D341Med (cell line): ENCODE measurements at regions not wholly inside any gene's neighbourhood (a gene's known extent, or its start where the extent isn't known, plus 50 kb on each side); places are given as distances from the start of the nearest gene placed in this dataset.

Source experiments
- DNase-seq: peaks from one replicate; pipeline ENCODE4 v3.0.0; 2012; ENCODE audit warnings: low spot score

GRCh38 chr4:17293901-17294300, 218.0 kb downstream of the QDPR start:
- no peak for DNase-seq

GRCh38 chr4:17288151-17288550, 223.7 kb downstream of the QDPR start:
- no peak for DNase-seq

GRCh38 chr4:17286752-17287460, 225.0 kb downstream of the QDPR start:
- no peak for DNase-seq

GRCh38 chr4:17285747-17286146, 226.1 kb downstream of the QDPR start:
- DNase-seq, result no peak

GRCh38 chr4:17284323-17285175, 227.3 kb downstream of the QDPR start:
- no peak for DNase-seq

GRCh38 chr4:17283832-17284231, 228.1 kb downstream of the QDPR start:
- DNase-seq, result no peak

GRCh38 chr4:17283251-17283650, 228.6 kb downstream of the QDPR start:
- DNase-seq, result no peak

GRCh38 chr4:17280261-17281018, 231.4 kb downstream of the QDPR start:
- DNase-seq, result no peak

GRCh38 chr4:17276776-17277175, 235.1 kb downstream of the QDPR start:
- DNase-seq, result no peak

GRCh38 chr4:17275836-17276235, 236.1 kb downstream of the QDPR start:
- no peak for DNase-seq

GRCh38 chr4:17273047-17273446, 238.8 kb downstream of the QDPR start:
- no peak for DNase-seq

- DNase-seq, result no peak
Measured at GRCh38 chr4:17272154-17272553, 239.7 kb downstream of the QDPR start.

GRCh38 chr4:17265653-17266052, 246.2 kb downstream of the QDPR start:
- DNase-seq, result no peak

- DNase-seq, result no peak
Measured at GRCh38 chr4:17265139-17265538, 246.8 kb downstream of the QDPR start.

GRCh38 chr4:17260166-17260907, 251.6 kb downstream of the QDPR start:
- no peak for DNase-seq

- no peak for DNase-seq
Measured at GRCh38 chr4:17258106-17258505, 253.8 kb downstream of the QDPR start.

- no peak for DNase-seq
Measured at GRCh38 chr4:17252131-17252530, 259.8 kb downstream of the QDPR start.

- no peak for DNase-seq
Measured at GRCh38 chr4:17251101-17251500, 260.8 kb downstream of the QDPR start.

- no peak for DNase-seq
Measured at GRCh38 chr4:17250591-17250990, 261.3 kb downstream of the QDPR start.

GRCh38 chr4:17246656-17247055, 265.2 kb downstream of the QDPR start:
- DNase-seq, result no peak

GRCh38 chr4:17241835-17242234, 270.1 kb downstream of the QDPR start:
- DNase-seq, result no peak

- no peak for DNase-seq
Measured at GRCh38 chr4:17238633-17239032, 273.3 kb downstream of the QDPR start.
